GM23338 (cell line): ENCODE measurements at regions not wholly inside any gene's neighbourhood (a gene's known extent, or its start where the extent isn't known, plus 50 kb on each side); places are given as distances from the start of the nearest gene placed in this dataset.

ENCODE experiments used
- ATAC-seq: fragments of 200-7000 bp; cut with Tn5 transposase; 3 replicates; pipeline ENCODE4 v1.9.1; 2020
- DNase-seq: peaks from one replicate; pipeline ENCODE4 v3.0.0-alpha.2; 2015; ENCODE audit warnings: low spot score
- H2AFZ ChIP-seq: fragments of 200-600 bp; sonication (generic); 2 replicates; pipeline ENCODE4 v1.8.0; 2016; ENCODE audit warnings: antibody characterized with exemption, mild to moderate bottlenecking, moderate library complexity
- H3F3A ChIP-seq: fragments of 200-600 bp; sonication (generic); replicated peaks from 2 replicates; pipeline ENCODE4 v1.8.0; 2017; ENCODE audit warnings: antibody characterized with exemption, mixed run types, low read depth
- H3K27ac ChIP-seq: fragments of 200-600 bp; sonication (generic); 2 replicates; pipeline ENCODE4 v1.6.1; 2016; ENCODE audit warnings: low read depth
- H3K27me3 ChIP-seq: fragments of 200-600 bp; sonication (generic); 2 replicates; pipeline ENCODE4 v1.8.0; 2016; ENCODE audit warnings: mild to moderate bottlenecking, mixed run types, moderate library complexity; ENCODE audit not compliant: insufficient read depth
- H3K36me3 ChIP-seq: fragments of 200-600 bp; sonication (generic); 2 replicates; pipeline ENCODE4 v1.8.0; 2016; ENCODE audit warnings: mild to moderate bottlenecking; ENCODE audit not compliant: insufficient read depth
- H3K4me1 ChIP-seq: fragments of 200-600 bp; sonication (generic); 2 replicates; pipeline ENCODE4 v1.8.0; 2016; ENCODE audit warnings: mild to moderate bottlenecking, moderate library complexity; ENCODE audit not compliant: insufficient read depth
- H3K4me2 ChIP-seq: fragments of 200-600 bp; sonication (generic); 2 replicates; pipeline ENCODE4 v1.7.1; 2017; ENCODE audit warnings: mixed run types
- H3K4me3 ChIP-seq: fragments of 200-600 bp; sonication (generic); 2 replicates; pipeline ENCODE4 v1.6.1; 2016; ENCODE audit warnings: mixed run types
- H3K79me2 ChIP-seq: fragments of 200-600 bp; sonication (generic); replicated peaks from 2 replicates; pipeline ENCODE4 v1.8.0; 2017; ENCODE audit warnings: mild to moderate bottlenecking; ENCODE audit not compliant: insufficient read depth
- H3K9me2 ChIP-seq: fragments of 200-600 bp; sonication (generic); 2 replicates; pipeline ENCODE4 v1.8.0; 2017; ENCODE audit not compliant: insufficient read depth
- H4K20me1 ChIP-seq: fragments of 200-600 bp; sonication (generic); replicated peaks from 2 replicates; pipeline ENCODE4 v1.8.0; 2017; ENCODE audit warnings: mild to moderate bottlenecking; ENCODE audit not compliant: insufficient read depth
- H3K27ac Mint-ChIP-seq: 2 replicates; pipeline ENCODE4 v1.8.0; 2020; ENCODE audit warnings: inconsistent platforms, mild to moderate bottlenecking, moderate library complexity, mixed read lengths
- H3K27me3 Mint-ChIP-seq: 3 replicates; pipeline ENCODE4 v1.8.0; 2022; ENCODE audit warnings: low read depth, mild to moderate bottlenecking, moderate library complexity, mixed read lengths, inconsistent platforms; ENCODE audit not compliant: insufficient read depth, poor library complexity
- H3K36me3 Mint-ChIP-seq: 3 replicates; pipeline ENCODE4 v1.8.0; 2021; ENCODE audit warnings: low read depth, mild to moderate bottlenecking, inconsistent platforms, moderate library complexity, mixed read lengths
- H3K4me1 Mint-ChIP-seq: 3 replicates; pipeline ENCODE4 v1.8.0; 2020; ENCODE audit warnings: mild to moderate bottlenecking, inconsistent platforms, mixed read lengths
- H3K4me3 Mint-ChIP-seq: 3 replicates; pipeline ENCODE4 v1.8.0; 2021; ENCODE audit warnings: moderate library complexity, mild to moderate bottlenecking, inconsistent platforms, mixed read lengths
- H3K9me3 Mint-ChIP-seq: 3 replicates; pipeline ENCODE4 v1.8.0; 2020; ENCODE audit warnings: moderate library complexity, mild to moderate bottlenecking, inconsistent platforms, mixed read lengths
- CREB1 ChIP-seq: fragments of 250-450 bp; sonication (Bioruptor Pico); IDR thresholded peaks from 2 replicates; pipeline ENCODE4 v1.5.0; 2020; ENCODE audit warnings: low read depth, mild to moderate bottlenecking, moderate library complexity
- CTCF ChIP-seq, 2 experiments: fragments of 200-600 bp in 1 of 2; sonication (generic) in 1 of 2; conservative IDR thresholded peaks; 2 replicates each; pipeline versions ENCODE4 v1.5.1 to v1.6.1; 2016 to 2017; ENCODE audit warnings: antibody characterized with exemption in 2 of 2, low read depth in 2 of 2, mild to moderate bottlenecking in 2 of 2, moderate library complexity in 1 of 2
- ETS1 ChIP-seq: IDR thresholded peaks from 2 replicates; pipeline ENCODE4 v1.6.1; 2016; ENCODE audit warnings: antibody characterized with exemption
- EZH2 ChIP-seq: fragments of 200-600 bp; sonication (generic); IDR thresholded peaks from one replicate; pipeline ENCODE4 v1.8.0; 2017; ENCODE audit warnings: antibody characterized with exemption, mild to moderate bottlenecking, low read depth; ENCODE audit not compliant: unreplicated experiment
- JUNB ChIP-seq: IDR thresholded peaks from one replicate; pipeline ENCODE4 v1.6.1; 2016; ENCODE audit warnings: antibody characterized with exemption; ENCODE audit not compliant: unreplicated experiment
- POLR2AphosphoS5 ChIP-seq: IDR thresholded peaks from 2 replicates; pipeline ENCODE4 v1.6.1; 2016; ENCODE audit warnings: antibody characterized with exemption, low read depth
- REST ChIP-seq: IDR thresholded peaks from one replicate; pipeline ENCODE4 v1.6.1; 2018; ENCODE audit warnings: antibody characterized with exemption; ENCODE audit not compliant: unreplicated experiment
- ZNF114 ChIP-seq: fragments of 250-450 bp; sonication (Bioruptor Pico); IDR thresholded peaks from 2 replicates; pipeline ENCODE4 v1.5.0; 2020; ENCODE audit warnings: mild to moderate bottlenecking, moderate library complexity
- ZNF331 ChIP-seq: fragments of 250-450 bp; sonication (Bioruptor Pico); IDR thresholded peaks from 2 replicates; pipeline ENCODE4 v1.5.0; 2020; ENCODE audit warnings: low read depth, mild to moderate bottlenecking, moderate library complexity
- ZNF462 ChIP-seq: fragments of 250-450 bp; sonication (Bioruptor Pico); IDR thresholded peaks from 2 replicates; pipeline ENCODE4 v1.5.0; 2020; ENCODE audit warnings: mild to moderate bottlenecking, moderate library complexity

GRCh38 chrX:33298622-33299021, 87.3 kb upstream of the DMD start:
- no peaks in the 10 kb centered on the region for H3K27me3 ChIP-seq
- H2AFZ ChIP-seq = no peak overlapping the region
- no peaks in the 10 kb centered on the region for H4K20me1 ChIP-seq
- Mint-ChIP-seq H3K27me3 (no peaks in the 10 kb centered on the region), H3K4me1 (no peaks in the 10 kb centered on the region), H3K27ac (no peak overlapping the region), H3K36me3 (no peaks in the 10 kb centered on the region), H3K4me3 (no peak overlapping the region), H3K9me3 (0 out of 3 replicates have a peak, but pooled peaks cover 2% of the 10 kb centered on the region)
- H3K4me2 ChIP-seq = no peak overlapping the region
- TF ChIP-seq CREB1 (CRISPR knock-in tag) (no peak), CTCF (conservative IDR thresholded peaks at IDR 0.05; ENCODE audit: low read depth in 2 of 2) (no peak), ZNF114 (CRISPR knock-in tag) (no peak)
- no peak for ATAC-seq
- H3K9me2 ChIP-seq = no peaks in the 10 kb centered on the region
- H3K4me3 ChIP-seq = no peak overlapping the region
- H3K4me1 ChIP-seq = no peaks in the 10 kb centered on the region
- no peaks in the 10 kb centered on the region for H3K36me3 ChIP-seq
- no peak overlapping the region for H3K27ac ChIP-seq
- no peak for DNase-seq
- no peaks in the 10 kb centered on the region for H3F3A ChIP-seq
- no peaks in the 10 kb centered on the region for H3K79me2 ChIP-seq

GRCh38 chrX:33285550-33285949, 74.2 kb upstream of the DMD start:
- no peaks in the 10 kb centered on the region for H3K9me2 ChIP-seq
- no peak overlapping the region for H2AFZ ChIP-seq
- no peaks in the 10 kb centered on the region for H3K36me3 Mint-ChIP-seq
- no peak overlapping the region for H3K4me3 Mint-ChIP-seq
- no peaks in the 10 kb centered on the region for H4K20me1 ChIP-seq
- H3K9me3 Mint-ChIP-seq = no peaks in the 10 kb centered on the region
- no peaks in the 10 kb centered on the region for H3F3A ChIP-seq
- no peaks in the 10 kb centered on the region for H3K79me2 ChIP-seq
- H3K27me3 ChIP-seq = no peaks in the 10 kb centered on the region
- no peak overlapping the region for H3K27ac Mint-ChIP-seq
- no peak for ATAC-seq
- no peaks in the 10 kb centered on the region for H3K27me3 Mint-ChIP-seq
- DNase-seq = no peak
- H3K4me1 Mint-ChIP-seq = no peaks in the 10 kb centered on the region
- no peaks in the 10 kb centered on the region for H3K4me1 ChIP-seq
- H3K4me2 ChIP-seq = no peak overlapping the region
- no peak overlapping the region for H3K27ac ChIP-seq
- H3K36me3 ChIP-seq = no peaks in the 10 kb centered on the region
- no peak overlapping the region for H3K4me3 ChIP-seq
- TF ChIP-seq ZNF462 (CRISPR knock-in tag) (no peak), ZNF331 (CRISPR knock-in tag) (no peak), EZH2 (no peak), JUNB (no peak), POLR2AphosphoS5 (no peak), ETS1 (no peak), REST (no peak)
